ENCODE measurements at regions not wholly inside any gene's neighbourhood (a gene's known extent, or its start where the extent isn't known, plus 50 kb on each side); places are given as distances from the start of the nearest gene placed in this dataset.

DNA sequence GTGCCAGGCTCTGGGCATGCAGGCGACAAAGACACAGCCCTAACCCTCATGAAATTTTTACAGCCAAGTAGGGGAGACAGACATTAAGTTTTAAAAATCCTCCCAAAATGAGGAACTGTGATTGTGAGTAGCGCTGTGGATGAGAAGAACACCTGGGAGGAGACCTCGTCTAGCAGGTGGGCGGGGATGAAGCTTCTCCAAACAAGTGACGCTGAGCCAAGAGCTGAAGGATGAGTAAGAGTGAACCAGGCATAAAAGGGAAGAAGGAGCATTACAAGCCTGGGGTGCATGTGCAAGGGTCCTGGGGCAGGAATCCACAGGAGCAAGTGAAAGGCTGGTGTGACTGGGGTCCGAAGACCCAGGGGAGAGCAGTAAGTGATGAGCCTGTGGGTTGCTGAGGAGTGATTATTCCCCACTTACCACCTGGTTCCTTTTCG lies 149.4 kb upstream of the HS3ST2 start:
- H3K4me3 ChIP-seq, result no peak overlapping the region
- H3K36me3 ChIP-seq (replicated peaks; ENCODE audit: insufficient read depth, low read depth), result no peaks in the 10 kb centered on the region

GRCh38 chr16:22665048-22665797 lies 148.7 kb upstream of the HS3ST2 start:
- no peaks in the 10 kb centered on the region for H3K4me1 ChIP-seq (ENCODE audit: insufficient read depth)
- H4K20me1 ChIP-seq (ENCODE audit: insufficient read depth, poor library complexity, severe bottlenecking), result no peaks in the 10 kb centered on the region
- H2AFZ ChIP-seq, result no peak overlapping the region
- H3K4me3 ChIP-seq, result no peak overlapping the region
- 88% methylated on average over 9 of the region's 9 CpGs for WGBS (ENCODE audit: low lambda C conversion rate, missing lambda C conversion rate)
- no peak overlapping the region for H3K4me2 ChIP-seq
- no peaks in the 10 kb centered on the region for H3K9me3 ChIP-seq (ENCODE audit: low read depth)
- H3K27me3 ChIP-seq, result peaks cover 33% of the 10 kb centered on the region
- H3K9me2 ChIP-seq (replicated peaks; ENCODE audit: insufficient read depth), result no peaks in the 10 kb centered on the region
- no peak overlapping the region for H3K27ac ChIP-seq
- H3K36me3 ChIP-seq (replicated peaks; ENCODE audit: insufficient read depth, low read depth), result no peaks in the 10 kb centered on the region
- no peaks in the 10 kb centered on the region for H3K79me2 ChIP-seq
- TF ChIP-seq EZH2phosphoT487 (IDR thresholded peaks at IDR 0.05; ENCODE audit: low read depth, severe bottlenecking, unreplicated experiment) (no peak), EZH2 (IDR thresholded peaks at IDR 0.05; ENCODE audit: borderline replicate concordance) (no peak)
- TF ChIP-seq, protein P1, sequence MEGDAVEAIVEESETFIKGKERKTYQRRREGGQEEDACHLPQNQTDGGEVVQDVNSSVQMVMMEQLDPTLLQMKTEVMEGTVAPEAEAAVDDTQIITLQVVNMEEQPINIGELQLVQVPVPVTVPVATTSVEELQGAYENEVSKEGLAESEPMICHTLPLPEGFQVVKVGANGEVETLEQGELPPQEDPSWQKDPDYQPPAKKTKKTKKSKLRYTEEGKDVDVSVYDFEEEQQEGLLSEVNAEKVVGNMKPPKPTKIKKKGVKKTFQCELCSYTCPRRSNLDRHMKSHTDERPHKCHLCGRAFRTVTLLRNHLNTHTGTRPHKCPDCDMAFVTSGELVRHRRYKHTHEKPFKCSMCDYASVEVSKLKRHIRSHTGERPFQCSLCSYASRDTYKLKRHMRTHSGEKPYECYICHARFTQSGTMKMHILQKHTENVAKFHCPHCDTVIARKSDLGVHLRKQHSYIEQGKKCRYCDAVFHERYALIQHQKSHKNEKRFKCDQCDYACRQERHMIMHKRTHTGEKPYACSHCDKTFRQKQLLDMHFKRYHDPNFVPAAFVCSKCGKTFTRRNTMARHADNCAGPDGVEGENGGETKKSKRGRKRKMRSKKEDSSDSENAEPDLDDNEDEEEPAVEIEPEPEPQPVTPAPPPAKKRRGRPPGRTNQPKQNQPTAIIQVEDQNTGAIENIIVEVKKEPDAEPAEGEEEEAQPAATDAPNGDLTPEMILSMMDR (IDR thresholded peaks at IDR 0.05; ENCODE audit: poor library complexity), result no peak
- DNase-seq (ENCODE audit: low spot score), result no peak

More for the DNA sequence above, 149.4 kb upstream of the HS3ST2 start:
- no peaks in the 10 kb centered on the region for H3K79me2 ChIP-seq
- H2AFZ ChIP-seq, result no peak overlapping the region
- no peaks in the 10 kb centered on the region for H3K4me1 ChIP-seq (ENCODE audit: insufficient read depth)
- peaks cover 33% of the 10 kb centered on the region for H3K27me3 ChIP-seq
- no peak for DNase-seq (ENCODE audit: low spot score)
- H3K27ac ChIP-seq, result no peak overlapping the region
- H4K20me1 ChIP-seq (ENCODE audit: insufficient read depth, poor library complexity, severe bottlenecking), result no peaks in the 10 kb centered on the region
- no peaks in the 10 kb centered on the region for H3K9me3 ChIP-seq (ENCODE audit: low read depth)
- 83% methylated on average over 7 of the region's 7 CpGs for WGBS (ENCODE audit: low lambda C conversion rate, missing lambda C conversion rate)
- H3K4me2 ChIP-seq, result no peak overlapping the region
- H3K9me2 ChIP-seq (replicated peaks; ENCODE audit: insufficient read depth), result no peaks in the 10 kb centered on the region
- TF ChIP-seq, protein P1 (IDR thresholded peaks at IDR 0.05; ENCODE audit: poor library complexity), result no peak
- TF ChIP-seq EZH2phosphoT487 (IDR thresholded peaks at IDR 0.05; ENCODE audit: low read depth, severe bottlenecking, unreplicated experiment) (no peak), EZH2 (IDR thresholded peaks at IDR 0.05; ENCODE audit: borderline replicate concordance) (no peak)

DNA sequence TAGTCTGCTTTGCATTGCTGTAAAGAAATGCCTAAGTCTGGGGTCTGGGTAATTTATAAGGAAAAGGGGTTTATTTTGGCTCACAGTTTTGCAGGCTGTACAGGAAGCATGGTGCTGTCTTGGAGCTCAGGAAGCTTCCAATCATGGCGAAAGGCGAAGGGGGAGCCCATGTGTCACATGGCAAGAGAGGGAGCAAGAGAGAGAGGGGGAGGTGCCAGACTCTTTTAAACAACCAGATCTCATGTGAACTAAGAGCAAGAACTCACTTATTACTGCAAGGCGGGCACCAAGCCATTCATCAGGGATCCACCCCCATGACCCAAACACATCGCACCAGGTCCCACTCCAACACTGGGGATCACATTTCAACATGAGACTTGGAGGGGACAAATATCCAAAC lies 148.2 kb upstream of the HS3ST2 start:
- Histone ChIP-seq H3K27ac (no peak overlapping the region), H3K4me1 (ENCODE audit: insufficient read depth) (no peaks in the 10 kb centered on the region), H4K20me1 (ENCODE audit: insufficient read depth, poor library complexity, severe bottlenecking) (no peaks in the 10 kb centered on the region), H3K4me3 (no peak overlapping the region), H3K4me2 (no peak overlapping the region), H2AFZ (no peak overlapping the region), H3K9me3 (ENCODE audit: low read depth) (no peaks in the 10 kb centered on the region), H3K27me3 (peaks cover 33% of the 10 kb centered on the region), H3K36me3 (replicated peaks; ENCODE audit: insufficient read depth, low read depth) (no peaks in the 10 kb centered on the region), H3K9me2 (replicated peaks; ENCODE audit: insufficient read depth) (no peaks in the 10 kb centered on the region), H3K79me2 (no peaks in the 10 kb centered on the region)
- TF ChIP-seq, protein P1 (IDR thresholded peaks at IDR 0.05; ENCODE audit: poor library complexity), result no peak
- TF ChIP-seq EZH2 (IDR thresholded peaks at IDR 0.05; ENCODE audit: borderline replicate concordance) (no peak), EZH2phosphoT487 (IDR thresholded peaks at IDR 0.05; ENCODE audit: low read depth, severe bottlenecking, unreplicated experiment) (no peak)
- 57% methylated on average over 4 of the region's 4 CpGs for WGBS (ENCODE audit: low lambda C conversion rate, missing lambda C conversion rate)
- DNase-seq (ENCODE audit: low spot score), result no peak

All from hepatocyte (in vitro differentiated cells).